ENCODE measurements at regions not wholly inside any gene's neighbourhood (a gene's known extent, or its start where the extent isn't known, plus 50 kb on each side); places are given as distances from the start of the nearest gene placed in this dataset.

GRCh38 chr18:40606996-40607395, 1348.0 kb upstream of the PIK3C3 start:
- no peaks in the 10 kb centered on the region for H3K9me3 ChIP-seq (ENCODE audit: insufficient read depth, low read length)
- no peaks in the 10 kb centered on the region for H3K27me3 ChIP-seq (ENCODE audit: low read length)
- H3K4me2 ChIP-seq (ENCODE audit: low read depth, low read length, poor library complexity, severe bottlenecking): no peak overlapping the region
- no peak overlapping the region for H3K4me3 ChIP-seq (ENCODE audit: insufficient read depth, low read length, poor library complexity, severe bottlenecking)
- no peaks in the 10 kb centered on the region for H3K79me2 ChIP-seq (ENCODE audit: insufficient read depth, low read length)
- no peak overlapping the region for H3K27ac ChIP-seq (ENCODE audit: low read depth, low read length)
- H3K36me3 ChIP-seq (ENCODE audit: low read length): no peaks in the 10 kb centered on the region
- H3F3A ChIP-seq (ENCODE audit: insufficient read depth): no peaks in the 10 kb centered on the region
- no peak overlapping the region for H3K9ac ChIP-seq (ENCODE audit: low read length)
- H4K20me1 ChIP-seq (ENCODE audit: low read depth, low read length): no peaks in the 10 kb centered on the region
- no peaks in the 10 kb centered on the region for H3K9me2 ChIP-seq (replicated peaks; ENCODE audit: insufficient read depth, low read length)
- TF ChIP-seq, protein P1, sequence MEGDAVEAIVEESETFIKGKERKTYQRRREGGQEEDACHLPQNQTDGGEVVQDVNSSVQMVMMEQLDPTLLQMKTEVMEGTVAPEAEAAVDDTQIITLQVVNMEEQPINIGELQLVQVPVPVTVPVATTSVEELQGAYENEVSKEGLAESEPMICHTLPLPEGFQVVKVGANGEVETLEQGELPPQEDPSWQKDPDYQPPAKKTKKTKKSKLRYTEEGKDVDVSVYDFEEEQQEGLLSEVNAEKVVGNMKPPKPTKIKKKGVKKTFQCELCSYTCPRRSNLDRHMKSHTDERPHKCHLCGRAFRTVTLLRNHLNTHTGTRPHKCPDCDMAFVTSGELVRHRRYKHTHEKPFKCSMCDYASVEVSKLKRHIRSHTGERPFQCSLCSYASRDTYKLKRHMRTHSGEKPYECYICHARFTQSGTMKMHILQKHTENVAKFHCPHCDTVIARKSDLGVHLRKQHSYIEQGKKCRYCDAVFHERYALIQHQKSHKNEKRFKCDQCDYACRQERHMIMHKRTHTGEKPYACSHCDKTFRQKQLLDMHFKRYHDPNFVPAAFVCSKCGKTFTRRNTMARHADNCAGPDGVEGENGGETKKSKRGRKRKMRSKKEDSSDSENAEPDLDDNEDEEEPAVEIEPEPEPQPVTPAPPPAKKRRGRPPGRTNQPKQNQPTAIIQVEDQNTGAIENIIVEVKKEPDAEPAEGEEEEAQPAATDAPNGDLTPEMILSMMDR (IDR thresholded peaks at IDR 0.05; ENCODE audit: insufficient read depth, low read length, poor library complexity, severe bottlenecking): no peak
- TF ChIP-seq EZH2phosphoT487 (conservative IDR thresholded peaks at IDR 0.05; ENCODE audit: low read length): no peak
- no peak overlapping the region for H2AFZ ChIP-seq (ENCODE audit: low read depth, low read length, severe bottlenecking)

DNA sequence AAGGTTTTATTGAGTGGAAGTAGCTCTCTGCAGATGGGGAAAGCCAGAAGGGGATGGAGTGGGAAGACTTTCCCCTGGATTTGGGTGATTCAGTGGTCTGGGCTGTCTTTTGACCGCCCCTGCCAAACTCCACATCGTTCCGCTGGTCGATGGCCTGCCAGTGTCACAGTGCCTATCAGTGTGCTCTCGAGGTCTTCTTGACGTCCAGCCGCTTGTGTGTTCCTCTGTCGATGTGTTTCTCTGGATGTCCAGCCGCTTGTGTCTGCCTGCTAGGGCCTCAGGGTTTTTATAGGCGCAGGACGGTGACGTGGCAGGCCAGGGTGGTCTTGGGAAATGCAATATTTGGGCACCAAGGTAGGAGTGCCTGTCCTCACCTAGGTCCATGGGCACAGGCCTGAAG, 1371.4 kb upstream of the PIK3C3 start:
- Histone ChIP-seq H3K9ac (ENCODE audit: low read length) (no peak overlapping the region), H3K36me3 (ENCODE audit: low read length) (no peaks in the 10 kb centered on the region), H3K4me2 (ENCODE audit: low read depth, low read length, poor library complexity, severe bottlenecking) (no peak overlapping the region), H3K4me3 (ENCODE audit: insufficient read depth, low read length, poor library complexity, severe bottlenecking) (no peak overlapping the region), H3K9me2 (replicated peaks; ENCODE audit: insufficient read depth, low read length) (no peaks in the 10 kb centered on the region), H3K79me2 (ENCODE audit: insufficient read depth, low read length) (no peaks in the 10 kb centered on the region), H3K9me3 (ENCODE audit: insufficient read depth, low read length) (no peaks in the 10 kb centered on the region), H3F3A (ENCODE audit: insufficient read depth) (no peaks in the 10 kb centered on the region), H4K20me1 (ENCODE audit: low read depth, low read length) (no peaks in the 10 kb centered on the region), H3K27ac (ENCODE audit: low read depth, low read length) (no peak overlapping the region), H3K27me3 (ENCODE audit: low read length) (no peaks in the 10 kb centered on the region), H2AFZ (ENCODE audit: low read depth, low read length, severe bottlenecking) (no peak overlapping the region)
- TF ChIP-seq, protein P1 (IDR thresholded peaks at IDR 0.05; ENCODE audit: insufficient read depth, low read length, poor library complexity, severe bottlenecking): no peak
- TF ChIP-seq EZH2phosphoT487 (conservative IDR thresholded peaks at IDR 0.05; ENCODE audit: low read length): no peak

DNA sequence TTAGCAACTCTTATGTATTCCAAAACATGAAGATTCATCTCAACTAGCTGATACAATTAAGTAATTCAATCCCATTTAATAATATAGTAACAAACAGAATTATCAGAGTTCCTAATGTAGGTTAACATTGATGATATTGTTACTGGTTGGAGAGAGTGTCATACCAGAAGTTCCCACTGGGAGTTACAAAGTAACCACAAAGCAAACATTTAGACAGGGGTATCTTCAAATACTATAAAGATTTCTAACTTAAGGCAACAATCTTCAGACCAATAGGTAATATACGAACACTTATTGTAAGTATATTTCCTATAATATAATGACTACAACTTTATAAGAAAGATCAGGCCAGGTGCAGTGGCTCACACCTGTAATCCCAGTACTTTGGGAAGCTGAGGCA, 1372.9 kb upstream of the PIK3C3 start:
- TF ChIP-seq EZH2phosphoT487 (conservative IDR thresholded peaks at IDR 0.05; ENCODE audit: low read length): no peak
- TF ChIP-seq, protein P1 (IDR thresholded peaks at IDR 0.05; ENCODE audit: insufficient read depth, low read length, poor library complexity, severe bottlenecking): no peak
- Histone ChIP-seq H2AFZ (ENCODE audit: low read depth, low read length, severe bottlenecking) (no peak overlapping the region), H3K9me2 (replicated peaks; ENCODE audit: insufficient read depth, low read length) (no peaks in the 10 kb centered on the region), H3K36me3 (ENCODE audit: low read length) (no peaks in the 10 kb centered on the region), H4K20me1 (ENCODE audit: low read depth, low read length) (no peaks in the 10 kb centered on the region), H3K27me3 (ENCODE audit: low read length) (no peaks in the 10 kb centered on the region), H3F3A (ENCODE audit: insufficient read depth) (no peaks in the 10 kb centered on the region), H3K9me3 (ENCODE audit: insufficient read depth, low read length) (no peaks in the 10 kb centered on the region), H3K27ac (ENCODE audit: low read depth, low read length) (no peak overlapping the region), H3K9ac (ENCODE audit: low read length) (no peak overlapping the region), H3K4me2 (ENCODE audit: low read depth, low read length, poor library complexity, severe bottlenecking) (no peak overlapping the region), H3K4me3 (ENCODE audit: insufficient read depth, low read length, poor library complexity, severe bottlenecking) (no peak overlapping the region), H3K79me2 (ENCODE audit: insufficient read depth, low read length) (no peaks in the 10 kb centered on the region)

DNA sequence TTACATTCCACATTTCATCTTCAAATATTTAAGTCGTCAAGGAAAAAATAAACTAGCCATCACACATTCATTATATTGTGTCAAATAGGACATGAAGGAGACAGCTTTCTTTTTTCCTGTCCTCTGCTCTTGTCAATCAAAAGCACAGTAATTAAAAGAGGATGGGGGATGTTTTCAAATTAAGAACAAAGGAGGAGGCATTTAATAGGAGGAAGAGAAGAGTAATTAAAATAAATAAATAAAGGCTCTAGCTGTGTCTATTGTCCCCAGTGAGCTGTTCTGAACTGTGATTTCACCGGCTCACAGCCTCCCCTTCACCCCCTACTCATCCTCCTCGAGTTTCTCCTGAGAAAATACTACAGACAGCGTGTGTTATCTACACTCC, 1377.1 kb upstream of the PIK3C3 start:
- no peak for TF ChIP-seq EZH2phosphoT487 (conservative IDR thresholded peaks at IDR 0.05; ENCODE audit: low read length)
- TF ChIP-seq, protein P1 (IDR thresholded peaks at IDR 0.05; ENCODE audit: insufficient read depth, low read length, poor library complexity, severe bottlenecking): no peak
- Histone ChIP-seq H3K9ac (ENCODE audit: low read length) (no peak overlapping the region), H3K27ac (ENCODE audit: low read depth, low read length) (no peak overlapping the region), H3K9me3 (ENCODE audit: insufficient read depth, low read length) (no peaks in the 10 kb centered on the region), H2AFZ (ENCODE audit: low read depth, low read length, severe bottlenecking) (no peak overlapping the region), H3K4me2 (ENCODE audit: low read depth, low read length, poor library complexity, severe bottlenecking) (no peak overlapping the region), H4K20me1 (ENCODE audit: low read depth, low read length) (no peaks in the 10 kb centered on the region), H3K27me3 (ENCODE audit: low read length) (no peaks in the 10 kb centered on the region), H3K9me2 (replicated peaks; ENCODE audit: insufficient read depth, low read length) (no peaks in the 10 kb centered on the region), H3K4me3 (ENCODE audit: insufficient read depth, low read length, poor library complexity, severe bottlenecking) (no peak overlapping the region), H3K79me2 (ENCODE audit: insufficient read depth, low read length) (no peaks in the 10 kb centered on the region), H3F3A (ENCODE audit: insufficient read depth) (no peaks in the 10 kb centered on the region), H3K36me3 (ENCODE audit: low read length) (no peaks in the 10 kb centered on the region)

All from SU-DHL-6 (cell line).